AG04449 (cell line): ENCODE measurements at regions not wholly inside any gene's neighbourhood (a gene's known extent, or its start where the extent isn't known, plus 50 kb on each side); places are given as distances from the start of the nearest gene placed in this dataset.

ENCODE experiments used
- CTCF ChIA-PET: fragments of 350-600 bp; formaldehyde crosslinking; extraction: SDS; loops from one replicate; lab custom pipeline; 2021; ENCODE audit warnings: antibody characterized with exemption; lab: Yijun Ruan, JAX
- POLR2A ChIA-PET: fragments of 400-600, 350-600 bp; formaldehyde crosslinking; extraction: SDS; loops from one replicate; lab custom pipeline; 2020; ENCODE audit warnings: antibody characterized with exemption, inconsistent platforms; lab: Yijun Ruan, JAX
- DNase-seq: peaks from one replicate; pipeline ENCODE4 v3.0.0-alpha.2; 2010; ENCODE audit warnings: low read depth, low spot score
- H3K4me3 ChIP-seq: 2 replicates; pipeline ENCODE4 v1.5.1; 2011; ENCODE audit warnings: low read depth, mild to moderate bottlenecking, control low read depth, low read length
- TF ChIP-seq, protein P1 (sequence below): IDR thresholded peaks from one replicate; pipeline ENCODE4 v1.5.1; 2011; ENCODE audit warnings: mild to moderate bottlenecking, moderate library complexity, low read length, control low read depth, inconsistent platforms; ENCODE audit not compliant: insufficient read depth; ENCODE audit errors: missing control alignments

DNA sequence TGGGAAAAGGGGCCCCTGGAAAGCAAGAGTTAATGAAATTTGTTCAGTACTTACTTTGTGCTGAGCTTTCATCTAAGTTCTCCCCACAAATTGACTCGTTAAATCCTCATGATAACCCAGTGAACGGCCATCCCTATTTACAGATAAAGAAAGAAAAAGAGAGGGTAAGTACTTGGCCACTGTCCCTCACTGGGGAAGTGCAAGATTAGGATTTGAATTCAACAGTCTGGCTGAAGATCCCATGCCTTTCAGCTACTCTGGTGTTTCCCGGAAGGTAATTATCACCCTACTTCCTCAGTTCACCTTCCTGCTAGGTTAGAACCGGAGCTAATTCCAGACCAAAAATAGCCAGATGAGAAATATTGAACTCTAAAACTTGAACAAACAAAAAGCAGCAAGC is 269.2 kb upstream of the TLE4 start:
- no peak for DNase-seq
- ChIA-PET CTCF (no interaction called here), POLR2A (no interaction called here)
- TF ChIP-seq, protein P1, sequence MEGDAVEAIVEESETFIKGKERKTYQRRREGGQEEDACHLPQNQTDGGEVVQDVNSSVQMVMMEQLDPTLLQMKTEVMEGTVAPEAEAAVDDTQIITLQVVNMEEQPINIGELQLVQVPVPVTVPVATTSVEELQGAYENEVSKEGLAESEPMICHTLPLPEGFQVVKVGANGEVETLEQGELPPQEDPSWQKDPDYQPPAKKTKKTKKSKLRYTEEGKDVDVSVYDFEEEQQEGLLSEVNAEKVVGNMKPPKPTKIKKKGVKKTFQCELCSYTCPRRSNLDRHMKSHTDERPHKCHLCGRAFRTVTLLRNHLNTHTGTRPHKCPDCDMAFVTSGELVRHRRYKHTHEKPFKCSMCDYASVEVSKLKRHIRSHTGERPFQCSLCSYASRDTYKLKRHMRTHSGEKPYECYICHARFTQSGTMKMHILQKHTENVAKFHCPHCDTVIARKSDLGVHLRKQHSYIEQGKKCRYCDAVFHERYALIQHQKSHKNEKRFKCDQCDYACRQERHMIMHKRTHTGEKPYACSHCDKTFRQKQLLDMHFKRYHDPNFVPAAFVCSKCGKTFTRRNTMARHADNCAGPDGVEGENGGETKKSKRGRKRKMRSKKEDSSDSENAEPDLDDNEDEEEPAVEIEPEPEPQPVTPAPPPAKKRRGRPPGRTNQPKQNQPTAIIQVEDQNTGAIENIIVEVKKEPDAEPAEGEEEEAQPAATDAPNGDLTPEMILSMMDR = no peak
- H3K4me3 ChIP-seq = no peak overlapping the region

DNA sequence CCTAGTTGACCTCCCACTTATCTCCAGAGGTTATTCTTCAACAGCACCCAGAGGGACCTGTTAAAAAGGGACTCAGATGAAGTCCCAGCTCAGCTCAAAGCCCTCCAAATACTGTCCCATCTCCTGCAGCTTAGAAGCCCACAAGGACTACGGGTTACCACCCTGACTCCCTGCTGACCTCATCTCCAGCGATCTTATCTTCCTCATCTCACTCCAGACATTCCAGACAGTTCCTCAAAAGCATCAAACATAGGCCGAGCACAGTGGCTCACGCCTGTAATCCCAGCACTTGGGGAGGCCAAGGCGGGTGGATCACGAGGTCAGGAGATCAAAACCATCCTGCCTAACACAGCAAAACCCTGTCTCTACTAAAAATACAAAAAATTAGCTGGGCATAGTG is 263.8 kb upstream of the TLE4 start:
- no peak for DNase-seq
- ChIA-PET POLR2A (no interaction called here), CTCF (no interaction called here)
- H3K4me3 ChIP-seq = no peak overlapping the region
- TF ChIP-seq, protein P1 = no peak

DNA sequence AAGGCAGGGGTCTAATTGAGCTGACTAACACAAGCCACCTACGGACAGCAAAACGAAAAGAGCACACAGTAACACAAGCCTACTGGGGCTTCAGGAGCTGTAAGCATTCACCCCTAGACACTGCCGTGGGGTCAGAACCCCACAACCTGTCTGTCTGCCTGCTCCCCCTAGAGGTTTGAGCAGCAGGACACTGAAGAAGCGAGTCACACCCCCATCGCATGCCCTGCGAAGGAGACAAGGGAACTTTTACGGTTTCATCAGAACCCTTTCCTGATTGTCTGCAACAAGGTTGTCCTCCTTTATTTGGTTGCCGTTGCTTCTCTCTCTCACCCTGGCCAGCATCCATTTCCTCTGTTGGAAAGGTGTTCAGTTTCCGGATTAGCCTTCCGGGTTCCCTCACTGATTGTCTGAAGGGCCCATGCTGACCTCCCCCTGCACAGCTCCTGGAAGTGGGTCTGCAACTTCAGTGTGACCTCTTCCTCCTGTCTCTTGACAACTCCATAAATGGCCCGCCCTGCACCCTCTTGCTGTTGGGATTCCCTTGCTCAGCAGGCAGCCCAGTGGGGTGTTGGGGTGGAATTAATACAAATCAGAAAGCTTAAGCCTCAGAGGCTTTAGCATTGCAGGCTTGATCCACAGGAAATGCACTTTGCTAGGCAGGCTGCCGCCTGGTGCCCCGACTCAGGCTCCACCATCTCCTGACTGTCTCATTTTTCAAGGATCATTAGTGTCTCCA is 258.9 kb upstream of the TLE4 start:
- TF ChIP-seq, protein P1 = no peak
- DNase-seq = no peak
- ChIA-PET POLR2A (no interaction called here), CTCF (no interaction called here)
- no peak overlapping the region for H3K4me3 ChIP-seq

DNA sequence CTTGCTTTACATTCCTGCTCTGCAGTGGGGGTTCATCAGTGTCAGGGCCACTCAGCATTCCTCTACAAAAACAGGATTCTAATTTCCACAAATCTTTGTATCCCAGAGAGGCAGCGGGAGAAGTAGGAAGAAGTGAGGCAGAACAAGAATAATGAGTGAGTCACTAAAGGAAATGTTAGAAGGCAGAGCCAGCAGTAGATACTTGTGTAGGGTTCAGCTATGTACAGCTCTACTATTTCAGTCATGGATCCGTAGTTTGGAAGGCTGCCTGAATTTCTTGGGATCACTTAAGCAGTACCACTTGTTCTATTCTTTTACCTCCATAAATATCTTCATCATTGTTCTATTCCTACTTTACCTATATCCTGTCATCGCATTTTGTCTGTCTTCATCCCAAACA is 246.3 kb upstream of the TLE4 start:
- ChIA-PET CTCF (interaction anchor here (1.4 kb wide), 1 partner anchor 16 kb away, joined by 3 read pairs; no protein-coding TSS in a partner anchor), POLR2A (no interaction called here)
- no peak overlapping the region for H3K4me3 ChIP-seq
- TF ChIP-seq, protein P1 = no peak
- peak; percentile 29 for DNase-seq

DNA sequence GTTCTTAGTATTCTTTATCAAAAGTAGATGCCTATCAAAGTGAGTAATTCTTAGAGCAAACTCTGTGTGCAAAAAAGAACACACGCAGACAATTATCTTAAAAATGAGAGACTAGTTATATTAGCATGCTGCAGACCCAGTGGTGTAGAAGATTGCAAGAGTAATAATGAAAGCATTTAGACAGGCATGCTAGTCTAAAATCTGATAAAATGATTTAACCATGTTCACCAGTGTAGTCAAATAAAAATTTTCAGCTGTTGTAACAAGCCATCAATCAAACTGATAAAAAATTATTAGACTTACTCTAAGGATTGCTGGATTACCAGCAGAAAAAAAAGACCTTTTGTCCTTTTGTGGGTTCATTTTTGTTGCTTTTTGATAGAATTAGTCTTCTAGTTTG is 241.9 kb upstream of the TLE4 start:
- POLR2A ChIA-PET = no interaction called here
- no peak for DNase-seq

DNA sequence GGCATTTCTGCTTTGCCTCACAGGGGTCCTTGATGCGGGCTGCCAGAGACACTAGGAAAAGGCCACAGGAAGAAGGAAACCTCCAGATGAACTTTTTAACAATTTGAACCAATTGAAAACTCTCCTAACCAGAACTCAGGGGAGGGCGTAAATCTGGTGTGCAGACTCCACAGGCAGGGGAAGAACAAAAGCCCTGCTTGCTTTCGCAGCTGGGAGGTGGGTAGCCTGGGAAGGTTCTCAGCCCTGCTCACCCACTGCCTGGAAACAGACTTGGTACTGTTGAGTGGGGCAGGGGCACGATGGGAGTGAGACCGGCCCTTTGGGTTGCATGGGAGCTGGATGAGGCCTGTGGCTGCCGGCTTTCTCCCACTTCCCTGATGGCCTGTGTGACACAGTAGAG is 237.8 kb upstream of the TLE4 start:
- ChIA-PET POLR2A (no interaction called here), CTCF (no interaction called here)
- DNase-seq = no peak
- TF ChIP-seq, protein P1 = no peak
- H3K4me3 ChIP-seq = no peak overlapping the region

More for the DNA sequence above, 241.9 kb upstream of the TLE4 start:
- CTCF ChIA-PET = no interaction called here
- no peak overlapping the region for H3K4me3 ChIP-seq
- TF ChIP-seq, protein P1 = no peak
